ENCODE measurements at regions not wholly inside any gene's neighbourhood (a gene's known extent, or its start where the extent isn't known, plus 50 kb on each side); places are given as distances from the start of the nearest gene placed in this dataset.

- no peak for FAIRE-seq
- dilution Hi-C loops (cut with MboI; ENCODE audit: extremely low pct_ligation_motif_present, low sequenced_read_pairs), result no loop called here
- no peak for TF ChIP-seq MYC (IDR thresholded peaks at IDR 0.05; ENCODE audit: low read depth, low read length)
- no peak for TF ChIP-seq GATA2 (IDR thresholded peaks at IDR 0.05; ENCODE audit: insufficient read depth, insufficient read length, low read depth, low read length)
Measured at GRCh38 chr5:61752588-61752987, 420.5 kb downstream of the ZSWIM6 start.

GRCh38 chr5:61754792-61755191, 422.7 kb downstream of the ZSWIM6 start:
- TF ChIP-seq GATA2 (IDR thresholded peaks at IDR 0.05; ENCODE audit: insufficient read depth, insufficient read length, low read depth, low read length), result no peak
- TF ChIP-seq MAX (IDR thresholded peaks at IDR 0.05; ENCODE audit: insufficient read depth, insufficient read length), result no peak
- TF ChIP-seq EZH2 (IDR thresholded peaks at IDR 0.05; ENCODE audit: borderline replicate concordance, low read depth, low read length, severe bottlenecking), result no peak
- no peak for TF ChIP-seq CTCF (IDR thresholded peaks at IDR 0.05; ENCODE audit: extremely low read depth in 1 of 2, insufficient read depth in 1 of 2, low read depth in 1 of 2, low read length in 2 of 2)
- TF ChIP-seq POLR2AphosphoS5 (IDR thresholded peaks at IDR 0.05; ENCODE audit: insufficient read depth, low read depth, low read length), result no peak
- TF ChIP-seq FOS (IDR thresholded peaks at IDR 0.05; ENCODE audit: borderline replicate concordance, insufficient read depth, low read length), result no peak
- no peaks in the 10 kb centered on the region for H3K4me1 ChIP-seq (ENCODE audit: control insufficient read depth, extremely low read depth, insufficient read depth, low read length)
- no peaks in the 10 kb centered on the region for H3K79me2 ChIP-seq (ENCODE audit: control insufficient read depth, insufficient read depth, low read length)
- no peak overlapping the region for H3K27ac ChIP-seq (ENCODE audit: insufficient read depth, low read depth, low read length)
- no peak overlapping the region for H3K4me2 ChIP-seq (ENCODE audit: insufficient read depth, low read length)
- BruUV-seq (replicated peaks), result no TSS peak
- H3K36me3 ChIP-seq (ENCODE audit: control insufficient read depth in 2 of 2, extremely low read depth in 1 of 2, insufficient read depth in 2 of 2, low read length in 2 of 2), result no peaks in the 10 kb centered on the region
- peaks cover 5 to 10% of the 10 kb centered on the region in 2 experiments for H3K27me3 ChIP-seq (ENCODE audit: control insufficient read depth in 2 of 2, insufficient read depth in 2 of 2, low read length in 2 of 2)
- no peak overlapping the region for H2AFZ ChIP-seq (ENCODE audit: low read depth, low read length)
- FAIRE-seq (no peak), DNase-seq (ENCODE audit: low read depth, low spot score) (no peak)
- H3K4me3 ChIP-seq (replicated peaks in 1 of 3; ENCODE audit: insufficient read depth in 1 of 3, low read depth in 1 of 3, low read length in 3 of 3), result no peak overlapping the region
- no peaks in the 10 kb centered on the region for H3K9me1 ChIP-seq (replicated peaks; ENCODE audit: control insufficient read depth, extremely low read depth, insufficient read depth, low read length)
- H3K9ac ChIP-seq (replicated peaks; ENCODE audit: extremely low read depth, insufficient read depth, low read length), result no peak overlapping the region
- intact Hi-C loops (cut with micrococcal nuclease), result no loop called here
- H3K9me3 ChIP-seq (replicated peaks; ENCODE audit: control insufficient read depth, insufficient read depth, low read length), result no peaks in the 10 kb centered on the region
- dilution Hi-C loops (cut with MboI; ENCODE audit: extremely low pct_ligation_motif_present, low sequenced_read_pairs), result no loop called here
- CTCF ChIA-PET, result interaction anchor here (1.3 kb wide), 1 partner anchor 85 kb away, joined by 4 read pairs; no protein-coding TSS in a partner anchor
- POLR2A ChIA-PET, result no interaction called here
- H4K20me1 ChIP-seq (replicated peaks; ENCODE audit: control insufficient read depth, extremely low read depth, insufficient read depth, low read length), result no peaks in the 10 kb centered on the region

More at GRCh38 chr5:61752588-61752987, 420.5 kb downstream of the ZSWIM6 start:
- no peaks in the 10 kb centered on the region for H3K9me1 ChIP-seq (replicated peaks; ENCODE audit: control insufficient read depth, extremely low read depth, insufficient read depth, low read length)
- no peak overlapping the region for H2AFZ ChIP-seq (ENCODE audit: low read depth, low read length)
- DNase-seq (ENCODE audit: low read depth, low spot score), result no peak
- POLR2A ChIA-PET, result no interaction called here
- H3K4me3 ChIP-seq (replicated peaks in 1 of 3; ENCODE audit: insufficient read depth in 1 of 3, low read depth in 1 of 3, low read length in 3 of 3), result no peak overlapping the region
- no peak overlapping the region for H3K27ac ChIP-seq (ENCODE audit: insufficient read depth, low read depth, low read length)
- H3K79me2 ChIP-seq (ENCODE audit: control insufficient read depth, insufficient read depth, low read length), result no peaks in the 10 kb centered on the region
- no peaks in the 10 kb centered on the region for H3K36me3 ChIP-seq (ENCODE audit: control insufficient read depth in 2 of 2, extremely low read depth in 1 of 2, insufficient read depth in 2 of 2, low read length in 2 of 2)
- no peaks in the 10 kb centered on the region for H3K4me1 ChIP-seq (ENCODE audit: control insufficient read depth, extremely low read depth, insufficient read depth, low read length)
- H3K9ac ChIP-seq (replicated peaks; ENCODE audit: extremely low read depth, insufficient read depth, low read length), result no peak overlapping the region
- BruUV-seq (replicated peaks), result no TSS peak
- peaks cover 5 to 10% of the 10 kb centered on the region in 2 experiments for H3K27me3 ChIP-seq (ENCODE audit: control insufficient read depth in 2 of 2, insufficient read depth in 2 of 2, low read length in 2 of 2)
- H3K9me3 ChIP-seq (replicated peaks; ENCODE audit: control insufficient read depth, insufficient read depth, low read length), result no peaks in the 10 kb centered on the region
- no peak overlapping the region for H3K4me2 ChIP-seq (ENCODE audit: insufficient read depth, low read length)
- CTCF ChIA-PET, result no interaction called here
- H4K20me1 ChIP-seq (replicated peaks; ENCODE audit: control insufficient read depth, extremely low read depth, insufficient read depth, low read length), result no peaks in the 10 kb centered on the region
- intact Hi-C loops (cut with micrococcal nuclease), result no loop called here
